Nephron (organoid): ENCODE measurements at regions not wholly inside any gene's neighbourhood (a gene's known extent, or its start where the extent isn't known, plus 50 kb on each side); places are given as distances from the start of the nearest gene placed in this dataset.

Experiments used
- H3K27ac Mint-ChIP-seq, 3 experiments: 2 replicates each; pipeline ENCODE4 v1.8.0; 2020; ENCODE audit warnings: mixed read lengths in 3 of 3, mild to moderate bottlenecking in 2 of 3, moderate library complexity in 1 of 3
- H3K27me3 Mint-ChIP-seq: 2 replicates; pipeline ENCODE4 v1.8.0; 2021; ENCODE audit warnings: low read depth, mild to moderate bottlenecking, moderate library complexity, mixed read lengths
- H3K36me3 Mint-ChIP-seq: 2 replicates; pipeline ENCODE4 v1.8.0; 2020; ENCODE audit warnings: low read depth, mixed read lengths
- H3K4me1 Mint-ChIP-seq: 2 replicates; pipeline ENCODE4 v1.8.0; 2020; ENCODE audit warnings: mixed read lengths
- H3K4me3 Mint-ChIP-seq, 3 experiments: 2 replicates each; pipeline ENCODE4 v1.8.0; 2020; ENCODE audit warnings: mild to moderate bottlenecking in 3 of 3, mixed read lengths in 3 of 3, moderate library complexity in 2 of 3
- H3K9me3 Mint-ChIP-seq: 2 replicates; pipeline ENCODE4 v1.8.0; 2020; ENCODE audit warnings: mixed read lengths
- TF ChIP-seq, protein P1 (sequence below), 3 experiments: fragments of 200-600 bp; sonication (generic); IDR thresholded peaks; one replicate each; pipeline ENCODE4 v1.5.0; 2021; ENCODE audit warnings: antibody characterized with exemption in 3 of 3; ENCODE audit not compliant: unreplicated experiment in 3 of 3

DNA sequence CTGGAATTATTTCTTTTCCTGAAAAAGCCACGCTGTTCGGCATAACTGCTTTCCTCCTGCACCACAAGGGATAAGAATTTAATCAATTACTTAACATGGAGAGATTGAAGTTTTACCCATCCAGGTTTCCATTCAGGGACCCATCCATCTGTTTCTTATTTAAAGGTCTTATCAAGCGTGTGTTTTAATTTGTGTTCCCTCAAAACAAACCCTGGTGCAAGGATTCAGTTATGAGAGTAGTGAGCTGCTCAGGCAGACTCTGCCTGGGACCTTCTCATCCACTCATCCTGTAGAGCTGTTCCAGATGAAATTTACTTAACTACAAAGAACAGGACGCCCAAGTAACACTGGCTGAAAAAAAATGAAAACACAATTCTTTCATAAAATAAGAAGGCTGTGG, 97.8 kb downstream of the BANF2 start:
- TF ChIP-seq, protein P1, sequence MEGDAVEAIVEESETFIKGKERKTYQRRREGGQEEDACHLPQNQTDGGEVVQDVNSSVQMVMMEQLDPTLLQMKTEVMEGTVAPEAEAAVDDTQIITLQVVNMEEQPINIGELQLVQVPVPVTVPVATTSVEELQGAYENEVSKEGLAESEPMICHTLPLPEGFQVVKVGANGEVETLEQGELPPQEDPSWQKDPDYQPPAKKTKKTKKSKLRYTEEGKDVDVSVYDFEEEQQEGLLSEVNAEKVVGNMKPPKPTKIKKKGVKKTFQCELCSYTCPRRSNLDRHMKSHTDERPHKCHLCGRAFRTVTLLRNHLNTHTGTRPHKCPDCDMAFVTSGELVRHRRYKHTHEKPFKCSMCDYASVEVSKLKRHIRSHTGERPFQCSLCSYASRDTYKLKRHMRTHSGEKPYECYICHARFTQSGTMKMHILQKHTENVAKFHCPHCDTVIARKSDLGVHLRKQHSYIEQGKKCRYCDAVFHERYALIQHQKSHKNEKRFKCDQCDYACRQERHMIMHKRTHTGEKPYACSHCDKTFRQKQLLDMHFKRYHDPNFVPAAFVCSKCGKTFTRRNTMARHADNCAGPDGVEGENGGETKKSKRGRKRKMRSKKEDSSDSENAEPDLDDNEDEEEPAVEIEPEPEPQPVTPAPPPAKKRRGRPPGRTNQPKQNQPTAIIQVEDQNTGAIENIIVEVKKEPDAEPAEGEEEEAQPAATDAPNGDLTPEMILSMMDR (IDR thresholded peaks at IDR 0.05; ENCODE audit: unreplicated experiment in 3 of 3): no peak
- Mint-ChIP-seq H3K4me1 (peaks cover 12% of the 10 kb centered on the region), H3K9me3 (peaks cover 16% of the 10 kb centered on the region), H3K36me3 (no peaks in the 10 kb centered on the region), H3K4me3 (no peak overlapping the region), H3K27me3 (no peaks in the 10 kb centered on the region), H3K27ac (peak overlapping the region in 2 of 3 experiments; percentile 9 to 56)

DNA sequence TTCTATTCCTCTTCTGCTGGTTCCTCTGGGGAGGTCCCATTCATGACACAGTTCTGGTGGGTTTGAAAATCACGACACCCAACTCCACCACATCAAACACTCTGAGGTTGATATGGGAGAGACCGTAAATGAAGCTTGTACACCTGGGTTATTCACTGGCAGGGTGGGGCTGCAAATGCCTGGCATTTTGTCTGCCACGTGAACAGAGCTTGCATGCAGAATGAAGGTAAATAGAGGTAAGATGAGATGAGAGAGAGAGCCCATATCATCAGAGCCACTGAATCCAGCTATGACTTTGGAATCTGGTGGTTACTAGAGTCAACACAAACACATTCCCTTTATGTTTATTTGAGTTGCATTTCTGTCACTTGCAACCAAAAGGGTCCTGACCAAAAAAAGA, 97.4 kb downstream of the BANF2 start:
- TF ChIP-seq, protein P1 (IDR thresholded peaks at IDR 0.05; ENCODE audit: unreplicated experiment in 3 of 3): no peak
- Mint-ChIP-seq H3K27ac (peak overlapping the region in 1 of 3 experiments; percentile 56), H3K9me3 (peaks cover 16% of the 10 kb centered on the region), H3K36me3 (no peaks in the 10 kb centered on the region), H3K27me3 (no peaks in the 10 kb centered on the region), H3K4me1 (peaks cover 12% of the 10 kb centered on the region), H3K4me3 (no peak overlapping the region)

DNA sequence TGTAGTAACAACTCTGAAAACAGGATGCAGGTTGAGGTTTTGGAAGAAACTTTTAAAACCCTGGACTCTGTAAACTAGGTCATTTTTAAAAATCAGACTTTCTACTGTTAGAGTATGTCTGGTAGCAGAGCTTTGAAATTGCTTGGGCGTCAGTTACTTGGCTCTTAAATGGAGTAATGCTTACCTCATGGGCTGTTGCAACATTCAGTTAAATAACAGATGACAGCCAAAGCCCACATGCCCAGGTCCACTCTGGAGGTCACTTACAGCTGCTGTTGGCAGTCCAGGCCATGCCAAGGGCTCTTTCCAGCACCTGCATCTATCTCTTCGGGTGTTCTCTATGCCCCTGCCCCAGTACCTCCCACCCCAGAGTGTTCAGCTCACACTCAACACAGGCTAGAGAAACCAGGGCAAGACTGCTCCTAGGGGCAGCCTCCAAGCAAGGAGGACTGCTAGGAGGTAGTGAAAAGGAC, 96.4 kb downstream of the BANF2 start:
- H3K9me3 Mint-ChIP-seq: peaks cover 11% of the 10 kb centered on the region
- H3K4me1 Mint-ChIP-seq: peaks cover 12% of the 10 kb centered on the region
- TF ChIP-seq, protein P1 (IDR thresholded peaks at IDR 0.05; ENCODE audit: unreplicated experiment in 3 of 3): no peak
- no peak overlapping the region for H3K4me3 Mint-ChIP-seq
- H3K36me3 Mint-ChIP-seq: no peaks in the 10 kb centered on the region
- no peaks in the 10 kb centered on the region for H3K27me3 Mint-ChIP-seq
- peak overlapping the region in 2 of 3 experiments; percentile 39 to 40 for H3K27ac Mint-ChIP-seq

DNA sequence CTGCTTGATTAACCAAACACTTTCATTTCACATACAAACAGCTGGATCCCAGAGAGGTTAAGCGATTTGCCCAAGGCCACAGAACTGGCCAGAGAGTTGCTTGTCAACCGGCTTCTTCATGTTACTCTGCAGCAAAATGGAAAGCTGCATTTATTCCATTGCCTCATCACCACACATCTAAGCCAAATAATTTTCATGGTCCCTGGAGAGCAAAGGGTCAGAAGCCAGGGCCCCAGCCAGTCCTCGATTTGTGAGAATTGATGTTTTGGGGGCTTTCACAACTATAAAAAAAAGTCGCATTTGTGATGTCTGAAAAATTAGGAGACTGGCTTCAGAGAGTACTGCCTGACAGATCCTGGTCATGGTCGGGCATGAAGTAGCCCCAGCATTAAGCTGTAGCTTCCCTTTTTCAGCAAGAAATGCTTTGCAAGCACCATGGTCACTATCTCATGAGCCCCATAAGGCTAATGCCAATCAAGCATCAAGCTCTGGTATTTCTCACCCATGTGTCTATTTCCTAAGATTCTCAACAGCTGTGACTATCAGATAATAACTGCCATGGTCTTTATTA, 95.8 kb downstream of the BANF2 start:
- Mint-ChIP-seq H3K4me1 (peaks cover 12% of the 10 kb centered on the region), H3K27me3 (no peaks in the 10 kb centered on the region), H3K4me3 (no peak overlapping the region), H3K36me3 (no peaks in the 10 kb centered on the region), H3K27ac (peak overlapping the region in 2 of 3 experiments; percentile 39 to 40), H3K9me3 (peaks cover 8% of the 10 kb centered on the region)
- TF ChIP-seq, protein P1 (IDR thresholded peaks at IDR 0.05; ENCODE audit: unreplicated experiment in 3 of 3): no peak

DNA sequence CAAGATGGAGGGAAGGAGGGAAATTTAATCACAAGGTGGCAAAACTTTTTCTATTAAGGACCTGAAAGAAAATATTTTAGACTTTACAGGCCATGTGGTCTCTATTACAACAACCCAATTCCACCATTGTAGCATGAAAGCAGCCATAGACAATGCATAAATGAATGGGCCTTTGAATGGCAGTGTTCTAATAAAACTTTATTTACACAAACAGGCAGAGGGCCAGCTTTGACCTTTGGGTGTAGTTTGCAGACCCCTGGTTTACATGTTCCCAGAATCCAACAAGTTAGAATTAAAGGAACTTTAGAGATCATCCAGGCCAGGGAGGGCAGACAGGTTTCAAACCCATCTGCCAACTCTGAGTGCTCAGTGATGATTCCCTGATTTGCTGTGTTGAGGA, 95.2 kb downstream of the BANF2 start:
- H3K27me3 Mint-ChIP-seq: no peaks in the 10 kb centered on the region
- TF ChIP-seq, protein P1 (IDR thresholded peaks at IDR 0.05; ENCODE audit: unreplicated experiment in 3 of 3): no peak
- peaks cover 8% of the 10 kb centered on the region for H3K9me3 Mint-ChIP-seq
- no peak overlapping the region for H3K4me3 Mint-ChIP-seq
- no peaks in the 10 kb centered on the region for H3K36me3 Mint-ChIP-seq
- H3K4me1 Mint-ChIP-seq: peaks cover 18% of the 10 kb centered on the region
- peak overlapping the region in 2 of 3 experiments; percentile 20 to 40 for H3K27ac Mint-ChIP-seq

DNA sequence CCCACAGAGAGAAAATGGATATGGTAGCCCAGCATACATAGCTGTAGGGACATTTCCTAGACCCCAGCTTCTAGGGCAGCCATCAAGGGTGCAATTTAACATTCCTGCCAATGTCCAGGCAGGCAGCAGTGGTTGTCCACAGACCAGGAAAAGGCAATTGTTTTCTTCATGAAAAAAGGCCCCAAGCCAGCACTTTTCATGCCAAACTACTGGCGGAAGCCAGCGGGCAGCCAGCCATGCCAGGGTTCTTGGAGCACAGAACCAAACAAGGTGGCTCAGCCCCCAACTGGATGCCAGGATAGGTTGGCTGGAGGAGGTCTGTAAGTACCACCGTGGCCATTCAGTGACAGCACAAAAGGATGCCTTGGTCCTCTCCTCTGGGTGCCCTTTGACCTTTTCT, 94.6 kb downstream of the BANF2 start:
- Mint-ChIP-seq H3K4me1 (peaks cover 19% of the 10 kb centered on the region), H3K27me3 (no peaks in the 10 kb centered on the region), H3K27ac (no peak overlapping the region), H3K9me3 (peaks cover 8% of the 10 kb centered on the region), H3K4me3 (no peak overlapping the region), H3K36me3 (no peaks in the 10 kb centered on the region)
- TF ChIP-seq, protein P1 (IDR thresholded peaks at IDR 0.05; ENCODE audit: unreplicated experiment in 3 of 3): no peak
